B cell (primary cell): ENCODE measurements at regions not wholly inside any gene's neighbourhood (a gene's known extent, or its start where the extent isn't known, plus 50 kb on each side); places are given as distances from the start of the nearest gene placed in this dataset.

Experiments used
- CTCF ChIP-seq: fragments of 200-600 bp; IDR thresholded peaks from one replicate; pipeline ENCODE4 v1.8.0; 2022; ENCODE audit warnings: antibody characterized with exemption, mild to moderate bottlenecking
- EZH2 ChIP-seq: IDR thresholded peaks from 2 replicates; pipeline ENCODE4 v1.6.1; 2012; ENCODE audit warnings: borderline replicate concordance, low read depth, mild to moderate bottlenecking, moderate library complexity, low read length; ENCODE audit not compliant: insufficient read depth, poor library complexity, severe bottlenecking

- TF ChIP-seq CTCF, result no peak
- TF ChIP-seq EZH2, result no peak
These were observed 64.4 kb upstream of the BARHL2 start for GRCh38 chr1:90781534-90781933.
